OCI-LY3 (cell line): ENCODE measurements at regions not wholly inside any gene's neighbourhood (a gene's known extent, or its start where the extent isn't known, plus 50 kb on each side); places are given as distances from the start of the nearest gene placed in this dataset.

ENCODE experiments used
- H2AFZ ChIP-seq: fragments of 200-600, 300-600 bp; shearing (Covaris generic); 2 replicates; pipeline ENCODE4 v1.6.0; 2014; ENCODE audit warnings: antibody characterized with exemption, low read depth, low read length
- H3K27ac ChIP-seq: fragments of 200-600, 300-600 bp; sonication (generic); 2 replicates; pipeline ENCODE4 v1.5.1; 2014; ENCODE audit warnings: mild to moderate bottlenecking, low read length, moderate library complexity, mixed read lengths
- H3K27me3 ChIP-seq: fragments of 200-600, 300-600 bp; sonication (generic); 2 replicates; pipeline ENCODE4 v1.6.1; 2014; ENCODE audit warnings: low read depth, low read length, mixed read lengths
- H3K36me3 ChIP-seq: fragments of 200-600, 300-600 bp; sonication (generic); replicated peaks from 2 replicates; pipeline ENCODE3; 2014; ENCODE audit warnings: low read depth, low read length, mixed read lengths
- H3K4me1 ChIP-seq: fragments of 300-600, 200-600 bp; sonication (generic); 2 replicates; pipeline ENCODE4 v1.6.1; 2014; ENCODE audit warnings: low read length, mixed read lengths
- H3K4me2 ChIP-seq: fragments of 200-600, 300-600 bp; sonication (generic); 2 replicates; pipeline ENCODE4 v1.6.1; 2014; ENCODE audit warnings: low read length, mixed read lengths
- H3K4me3 ChIP-seq: fragments of 300-600, 200-600 bp; sonication (generic); 2 replicates; pipeline ENCODE4 v1.5.1; 2014; ENCODE audit warnings: antibody characterized with exemption, mild to moderate bottlenecking, low read length, moderate library complexity
- H3K79me2 ChIP-seq: fragments of 300-600, 200-600 bp; shearing (Covaris generic); 2 replicates; pipeline ENCODE4 v1.6.1; 2014; ENCODE audit warnings: mild to moderate bottlenecking, low read length, mixed read lengths
- H3K9ac ChIP-seq: fragments of 300-600, 200-600 bp; shearing (Covaris generic); 2 replicates; pipeline ENCODE4 v1.6.0; 2014; ENCODE audit warnings: mild to moderate bottlenecking, low read length, moderate library complexity
- H3K9me3 ChIP-seq: fragments of 200-600, 300-600 bp; shearing (Covaris generic); 2 replicates; pipeline ENCODE4 v1.6.1; 2014; ENCODE audit warnings: low read length, mixed read lengths; ENCODE audit not compliant: insufficient read depth
- H4K20me1 ChIP-seq: fragments of 200-600, 300-600 bp; sonication (generic); 2 replicates; pipeline ENCODE4 v1.6.1; 2016; ENCODE audit warnings: low read length, mixed read lengths; ENCODE audit not compliant: insufficient read depth
- CTCF ChIP-seq: fragments of 200-600, 300-600 bp; sonication (generic); IDR thresholded peaks from 2 replicates; pipeline ENCODE4 v1.5.1; 2014; ENCODE audit warnings: antibody characterized with exemption, low read length, low read depth
- EZH2phosphoT487 ChIP-seq: fragments of 200-600 bp; shearing (Covaris generic); IDR thresholded peaks from 2 replicates; pipeline ENCODE4 v1.6.1; 2018; ENCODE audit warnings: antibody characterized with exemption, mixed run types, low read depth

- H2AFZ ChIP-seq, result no peak overlapping the region
- no peaks in the 10 kb centered on the region for H3K36me3 ChIP-seq
- TF ChIP-seq CTCF (no peak), EZH2phosphoT487 (no peak)
- no peak overlapping the region for H3K27ac ChIP-seq
- H3K9ac ChIP-seq, result no peak overlapping the region
- no peak overlapping the region for H3K4me3 ChIP-seq
- H3K9me3 ChIP-seq, result no peaks in the 10 kb centered on the region
- peaks cover 5% of the 10 kb centered on the region; the same call in 1 of the 2 replicates for H3K27me3 ChIP-seq
- H3K4me1 ChIP-seq, result no peaks in the 10 kb centered on the region
- H3K79me2 ChIP-seq, result no peaks in the 10 kb centered on the region
- no peak overlapping the region for H3K4me2 ChIP-seq
- H4K20me1 ChIP-seq, result no peaks in the 10 kb centered on the region
These were observed 50.7 kb upstream of the NRXN3 start for GRCh38 chr14:78119440-78119839.
